IPS-18a (cell line): ENCODE measurements at regions not wholly inside any gene's neighbourhood (a gene's known extent, or its start where the extent isn't known, plus 50 kb on each side); places are given as distances from the start of the nearest gene placed in this dataset.

Source experiments
- H3K27ac ChIP-seq: one replicate; pipeline ENCODE4 v1.5.1; 2013; ENCODE audit warnings: low read length
- H3K27me3 ChIP-seq: one replicate; pipeline ENCODE4 v1.6.1; 2013; ENCODE audit warnings: mild to moderate bottlenecking, low read length; ENCODE audit not compliant: control insufficient read depth, insufficient read depth
- H3K36me3 ChIP-seq: one replicate; pipeline ENCODE4 v1.6.1; 2013; ENCODE audit warnings: low read depth, low read length; ENCODE audit not compliant: control insufficient read depth
- H3K4me1 ChIP-seq: one replicate; pipeline ENCODE4 v1.6.1; 2013; ENCODE audit warnings: low read depth, low read length; ENCODE audit not compliant: control insufficient read depth
- H3K4me3 ChIP-seq: one replicate; pipeline ENCODE4 v1.5.1; 2013; ENCODE audit warnings: low read length
- H3K9ac ChIP-seq: one replicate; pipeline ENCODE4 v1.6.1; 2013; ENCODE audit warnings: mild to moderate bottlenecking, low read length, moderate library complexity
- H3K9me3 ChIP-seq: one replicate; pipeline ENCODE4 v1.6.1; 2013; ENCODE audit warnings: low read depth, low read length; ENCODE audit not compliant: control insufficient read depth

DNA sequence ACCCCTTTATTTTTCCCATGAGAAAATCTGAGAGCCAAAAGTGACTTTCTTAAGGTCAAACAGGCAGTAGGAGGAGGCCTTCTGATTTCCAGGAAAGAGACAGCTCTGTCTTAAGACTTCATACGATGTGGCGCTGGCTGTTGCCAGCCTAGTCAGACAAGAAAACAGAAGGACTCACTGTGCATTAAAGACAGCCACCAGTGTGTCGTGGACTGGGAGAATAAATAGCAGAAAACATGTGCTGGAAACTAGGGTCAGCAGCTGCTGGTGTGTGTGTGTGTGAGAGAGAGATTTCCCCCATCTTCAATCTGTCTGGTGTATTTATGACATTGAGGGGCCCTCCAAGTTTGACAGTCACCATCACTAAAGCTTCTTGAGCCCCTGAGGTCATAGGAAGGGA, 708.6 kb upstream of the TMEM132C start:
- peaks cover 19% of the 10 kb centered on the region for H3K9me3 ChIP-seq
- H3K4me3 ChIP-seq, result no peak overlapping the region
- no peak overlapping the region for H3K27ac ChIP-seq
- no peaks in the 10 kb centered on the region for H3K27me3 ChIP-seq
- H3K9ac ChIP-seq, result no peak overlapping the region
- no peaks in the 10 kb centered on the region for H3K36me3 ChIP-seq
- no peaks in the 10 kb centered on the region for H3K4me1 ChIP-seq

DNA sequence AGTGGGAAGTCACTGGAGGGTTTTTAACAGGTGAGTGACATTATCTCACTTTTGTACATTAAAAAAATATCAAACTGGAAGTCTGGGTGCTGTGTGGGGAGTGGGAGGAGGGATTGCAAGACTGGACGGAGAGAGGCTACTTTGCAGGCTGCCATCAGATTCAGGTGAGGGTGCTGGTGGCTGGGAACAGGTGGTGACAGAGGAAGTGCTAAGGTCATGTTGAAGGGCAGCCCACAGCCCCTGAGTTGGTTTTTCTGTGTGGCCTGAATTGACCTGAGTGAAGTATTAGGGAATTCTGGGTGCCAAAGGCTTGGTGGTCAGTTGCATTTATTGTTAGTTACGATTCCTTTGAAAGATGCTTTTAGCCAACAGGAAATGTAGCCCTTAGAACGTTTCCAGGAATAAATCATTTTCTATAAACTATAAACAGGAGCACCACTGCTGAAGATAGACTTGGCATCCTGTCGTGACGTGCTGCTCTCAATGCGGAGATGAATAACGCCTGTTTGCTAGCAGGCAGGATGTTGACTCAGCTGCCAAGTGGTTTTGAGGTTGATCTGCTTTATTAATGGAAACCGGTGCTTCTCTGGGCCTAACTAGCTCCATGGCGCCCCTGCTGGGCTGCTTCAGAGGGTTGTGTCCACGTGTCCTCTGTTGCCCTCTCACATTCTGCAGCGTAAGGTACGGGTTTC, 707.5 kb upstream of the TMEM132C start:
- no peak overlapping the region for H3K27ac ChIP-seq
- H3K9ac ChIP-seq, result no peak overlapping the region
- no peak overlapping the region for H3K4me3 ChIP-seq
- no peaks in the 10 kb centered on the region for H3K36me3 ChIP-seq
- H3K9me3 ChIP-seq, result peaks cover 16% of the 10 kb centered on the region
- H3K4me1 ChIP-seq, result no peaks in the 10 kb centered on the region
- H3K27me3 ChIP-seq, result no peaks in the 10 kb centered on the region

DNA sequence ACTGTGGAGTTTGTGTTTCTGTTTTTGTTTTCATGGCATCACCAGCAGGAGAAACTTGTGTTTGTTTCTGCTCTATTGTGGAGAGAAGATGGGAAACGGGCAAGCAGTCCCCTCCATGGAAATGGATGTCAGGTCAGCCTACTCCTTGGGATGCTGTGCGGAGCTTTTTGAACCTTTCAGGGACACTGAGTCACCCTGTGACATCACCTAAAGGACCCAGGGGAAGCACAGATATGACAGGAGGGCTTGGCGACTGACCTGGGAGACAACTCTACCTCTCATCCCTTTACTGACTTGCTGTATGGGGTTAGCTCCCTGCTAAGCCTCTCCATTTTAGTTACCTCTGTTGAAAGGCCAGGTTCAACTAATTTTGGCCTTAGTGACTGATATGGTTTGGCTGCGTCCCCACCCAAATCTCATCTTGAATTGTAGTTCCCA, 706.9 kb upstream of the TMEM132C start:
- no peak overlapping the region for H3K9ac ChIP-seq

DNA sequence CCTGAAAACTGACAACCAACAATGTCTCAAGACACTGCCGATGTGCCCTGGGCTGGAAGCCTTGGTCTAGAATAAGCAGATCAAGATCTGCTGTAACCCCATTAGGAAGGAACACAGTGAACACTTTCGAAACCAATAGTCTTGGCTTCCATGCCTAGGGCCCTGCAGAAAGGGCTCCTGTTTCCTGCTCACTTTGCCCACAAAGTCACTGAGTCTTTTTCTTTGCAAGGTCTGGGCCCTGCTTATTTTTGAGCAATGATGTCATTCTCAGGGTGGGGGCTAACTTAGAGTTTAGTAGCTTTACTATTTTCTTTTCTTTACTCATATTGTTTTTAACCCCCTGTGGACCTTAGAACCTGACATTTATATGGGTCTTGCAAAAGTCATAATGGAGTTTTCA, 704.2 kb upstream of the TMEM132C start:
- H3K36me3 ChIP-seq, result no peaks in the 10 kb centered on the region
- no peaks in the 10 kb centered on the region for H3K4me1 ChIP-seq
- H3K9ac ChIP-seq, result no peak overlapping the region
- H3K27ac ChIP-seq, result no peak overlapping the region
- no peaks in the 10 kb centered on the region for H3K27me3 ChIP-seq
- H3K9me3 ChIP-seq, result peaks cover 5% of the 10 kb centered on the region
- H3K4me3 ChIP-seq, result no peak overlapping the region

More for the DNA sequence above, 706.9 kb upstream of the TMEM132C start:
- H3K36me3 ChIP-seq, result no peaks in the 10 kb centered on the region
- peaks cover 16% of the 10 kb centered on the region for H3K9me3 ChIP-seq
- no peak overlapping the region for H3K27ac ChIP-seq
- no peak overlapping the region for H3K4me3 ChIP-seq
- H3K4me1 ChIP-seq, result no peaks in the 10 kb centered on the region
- H3K27me3 ChIP-seq, result no peaks in the 10 kb centered on the region

DNA sequence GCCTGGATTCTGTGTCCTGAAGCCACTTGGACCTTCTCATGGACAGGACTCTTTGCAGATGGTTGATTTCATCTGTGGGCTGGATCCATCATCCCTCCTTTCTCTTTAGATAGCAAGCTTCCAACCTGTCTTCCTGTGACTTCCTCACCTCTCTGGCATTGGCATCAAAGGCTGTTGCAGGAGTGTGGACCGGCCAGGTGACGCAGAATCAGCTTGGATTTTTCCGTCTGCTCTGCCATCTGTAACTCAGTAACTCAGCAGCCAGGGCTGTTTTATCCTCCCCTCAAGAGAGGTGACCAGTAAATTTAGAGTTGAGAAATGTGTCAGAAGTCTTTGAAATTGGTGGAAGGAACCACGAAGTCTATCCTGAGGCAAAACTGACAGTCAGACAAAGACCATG, 701.7 kb upstream of the TMEM132C start:
- peaks cover 5% of the 10 kb centered on the region for H3K9me3 ChIP-seq
- H3K27me3 ChIP-seq, result no peaks in the 10 kb centered on the region
- no peak overlapping the region for H3K9ac ChIP-seq
- H3K27ac ChIP-seq, result no peak overlapping the region
- H3K36me3 ChIP-seq, result no peaks in the 10 kb centered on the region
- no peak overlapping the region for H3K4me3 ChIP-seq
- H3K4me1 ChIP-seq, result no peaks in the 10 kb centered on the region

DNA sequence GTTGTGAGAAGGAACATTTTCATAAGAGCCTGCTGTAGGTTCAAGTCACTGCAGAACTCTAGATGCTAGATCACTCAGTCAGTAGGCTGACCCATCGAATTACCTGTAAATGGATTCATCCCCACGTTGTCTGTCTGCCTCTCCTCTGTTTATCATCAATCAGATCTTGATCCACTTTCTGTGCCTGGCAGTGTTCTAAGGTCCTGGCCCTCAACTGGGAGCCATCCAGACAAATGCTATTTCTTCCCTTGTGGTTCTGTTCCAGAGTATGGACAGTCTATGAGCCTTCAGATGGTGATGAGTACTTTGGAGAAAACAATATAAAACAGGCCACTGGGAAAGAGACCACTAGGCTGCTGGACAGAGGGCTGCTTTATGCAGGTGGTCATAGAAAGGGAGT, 699.4 kb upstream of the TMEM132C start:
- H3K27ac ChIP-seq, result no peak overlapping the region
- H3K4me1 ChIP-seq, result no peaks in the 10 kb centered on the region
- no peaks in the 10 kb centered on the region for H3K9me3 ChIP-seq
- H3K9ac ChIP-seq, result no peak overlapping the region
- H3K27me3 ChIP-seq, result no peaks in the 10 kb centered on the region
- no peak overlapping the region for H3K4me3 ChIP-seq
- H3K36me3 ChIP-seq, result no peaks in the 10 kb centered on the region

DNA sequence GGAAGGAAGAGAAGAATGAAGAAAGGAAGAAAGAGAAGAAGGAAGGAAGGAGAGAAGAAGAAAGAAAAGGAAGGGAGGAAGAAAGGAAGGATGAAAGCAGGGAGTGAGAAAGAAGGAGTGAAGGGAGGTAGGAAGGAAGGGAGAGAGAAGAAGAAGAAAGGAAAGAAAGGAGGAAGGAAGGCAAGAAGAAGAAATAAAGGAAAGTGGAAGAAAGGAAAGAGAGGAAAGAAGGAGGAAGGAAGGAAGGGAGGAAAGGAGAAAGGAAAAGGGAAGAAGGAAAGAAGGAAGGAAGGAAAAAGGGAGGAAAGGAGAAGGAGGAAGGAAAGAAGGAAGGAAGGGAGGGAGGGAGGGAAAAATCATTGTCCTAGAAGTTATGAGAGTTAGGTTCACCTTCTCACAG, 696.6 kb upstream of the TMEM132C start:
- Histone ChIP-seq H3K4me3 (no peak overlapping the region), H3K9ac (no peak overlapping the region), H3K27ac (no peak overlapping the region), H3K27me3 (no peaks in the 10 kb centered on the region), H3K36me3 (no peaks in the 10 kb centered on the region), H3K9me3 (peaks cover 8% of the 10 kb centered on the region), H3K4me1 (no peaks in the 10 kb centered on the region)

DNA sequence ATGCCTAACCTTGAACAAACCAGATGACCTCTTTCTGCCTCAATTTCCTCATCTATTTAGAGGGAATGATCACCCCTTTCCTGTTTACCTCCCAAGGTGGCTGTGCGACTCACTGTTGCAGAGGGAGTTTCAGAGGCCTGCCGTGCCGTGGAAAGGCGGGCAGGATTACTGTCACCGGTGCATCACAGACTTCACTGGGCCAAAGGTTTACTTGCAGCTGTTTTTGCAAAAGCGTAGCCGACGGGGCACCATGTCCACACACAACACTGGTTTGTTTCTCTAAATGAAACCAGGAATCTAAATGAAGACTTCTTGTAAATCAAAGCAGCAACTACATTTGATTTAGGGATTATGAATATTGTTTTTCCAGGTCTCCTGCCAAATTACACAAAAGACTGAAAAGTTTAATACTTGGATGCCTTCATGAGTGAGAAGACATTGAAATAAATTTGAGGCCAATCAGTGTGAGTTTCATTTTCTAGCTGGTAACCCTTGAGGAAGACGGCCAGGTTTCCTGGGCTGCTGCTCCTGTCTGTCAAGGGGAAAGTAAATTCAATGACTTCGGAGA, 696.1 kb upstream of the TMEM132C start:
- Histone ChIP-seq H3K27ac (no peak overlapping the region), H3K9ac (no peak overlapping the region)

DNA sequence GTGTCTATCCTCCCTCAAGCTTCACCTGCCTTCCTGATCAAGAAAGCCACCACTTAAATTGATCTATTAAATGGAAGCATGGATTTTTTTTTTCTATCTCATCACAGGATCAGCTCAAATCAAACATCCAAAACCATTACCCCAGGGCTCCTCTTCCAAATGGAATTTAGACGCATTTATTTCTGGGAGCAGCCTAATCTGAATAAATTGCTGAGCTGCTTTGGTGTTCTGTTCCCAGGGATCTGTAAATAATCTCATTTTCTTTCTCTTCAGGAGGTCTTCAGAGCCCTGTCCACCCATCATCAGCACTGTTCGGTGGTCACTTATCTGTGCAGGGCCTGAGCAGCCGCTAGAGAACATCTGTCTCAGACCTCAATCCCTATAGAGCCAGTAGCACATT, 695.4 kb upstream of the TMEM132C start:
- Histone ChIP-seq H3K27me3 (no peaks in the 10 kb centered on the region), H3K27ac (no peak overlapping the region), H3K36me3 (no peaks in the 10 kb centered on the region), H3K4me1 (no peaks in the 10 kb centered on the region), H3K9ac (no peak overlapping the region), H3K9me3 (peaks cover 8% of the 10 kb centered on the region), H3K4me3 (no peak overlapping the region)

More for the DNA sequence above, 696.1 kb upstream of the TMEM132C start:
- no peaks in the 10 kb centered on the region for H3K4me1 ChIP-seq
- H3K9me3 ChIP-seq, result peaks cover 8% of the 10 kb centered on the region
- no peaks in the 10 kb centered on the region for H3K27me3 ChIP-seq
- H3K4me3 ChIP-seq, result no peak overlapping the region
- H3K36me3 ChIP-seq, result no peaks in the 10 kb centered on the region

DNA sequence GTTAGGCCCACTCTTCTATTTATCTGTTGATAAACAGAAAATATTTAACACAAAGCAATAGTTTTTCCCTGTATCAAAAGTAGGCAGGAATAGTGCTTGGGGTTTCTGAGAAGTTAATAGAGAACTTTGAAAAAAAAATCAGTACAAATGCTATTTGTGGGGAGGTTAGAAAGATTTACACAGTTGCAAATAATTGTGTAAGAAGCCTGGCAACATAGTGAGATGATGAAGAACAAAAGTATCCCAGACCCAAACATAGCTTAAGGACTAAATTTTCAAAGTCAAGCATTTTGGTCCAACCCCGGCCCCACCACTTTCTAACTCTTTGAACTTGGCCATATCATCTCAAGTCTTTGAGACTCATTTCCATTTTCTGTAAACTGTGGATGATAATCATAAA, 687.5 kb upstream of the TMEM132C start:
- H3K27me3 ChIP-seq, result no peaks in the 10 kb centered on the region
- H3K9me3 ChIP-seq, result peaks cover 12% of the 10 kb centered on the region
- H3K4me3 ChIP-seq, result no peak overlapping the region
- H3K36me3 ChIP-seq, result no peaks in the 10 kb centered on the region
- H3K4me1 ChIP-seq, result no peaks in the 10 kb centered on the region
- H3K27ac ChIP-seq, result no peak overlapping the region
- no peak overlapping the region for H3K9ac ChIP-seq

DNA sequence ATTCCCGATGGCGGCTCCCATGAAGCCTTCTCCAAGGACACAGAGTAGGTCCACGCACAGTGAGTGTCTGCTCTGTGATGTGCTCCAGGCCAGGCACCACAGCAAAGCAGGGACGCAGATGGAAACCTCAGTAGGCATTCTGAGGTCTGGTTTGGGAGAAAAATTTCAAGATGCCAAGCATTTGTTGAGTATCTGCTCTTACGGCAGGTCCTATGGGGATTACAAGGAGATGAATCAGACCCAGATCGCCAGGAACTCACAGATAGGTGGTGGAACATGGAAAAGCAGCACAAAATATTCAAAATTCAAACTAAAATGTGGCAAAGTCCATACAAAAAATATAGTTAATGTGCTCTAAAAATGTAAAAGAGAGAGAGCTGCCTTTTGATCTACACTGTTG, 684.9 kb upstream of the TMEM132C start:
- H3K9me3 ChIP-seq, result peaks cover 12% of the 10 kb centered on the region
- H3K4me3 ChIP-seq, result no peak overlapping the region
- H3K27ac ChIP-seq, result no peak overlapping the region
- no peaks in the 10 kb centered on the region for H3K27me3 ChIP-seq
- H3K36me3 ChIP-seq, result no peaks in the 10 kb centered on the region
- H3K4me1 ChIP-seq, result no peaks in the 10 kb centered on the region
- no peak overlapping the region for H3K9ac ChIP-seq

DNA sequence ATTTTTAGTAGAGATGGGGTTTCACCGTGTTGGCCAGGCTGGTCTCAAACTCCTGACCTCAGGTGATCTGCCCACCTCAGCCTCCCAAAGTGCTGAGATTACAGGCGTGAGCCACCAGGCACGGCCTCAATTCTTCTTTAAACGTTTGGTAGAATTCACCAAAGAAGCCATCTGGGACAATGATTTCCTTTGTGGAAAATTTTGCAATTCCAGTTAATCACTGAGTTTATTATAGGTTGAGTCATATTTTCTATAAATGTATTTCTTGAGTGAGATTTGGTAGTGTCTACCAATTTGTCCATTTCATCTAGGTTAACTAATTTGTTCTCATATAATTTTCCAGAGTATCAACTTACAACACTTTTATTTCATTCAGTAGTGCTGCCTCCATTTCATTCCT, 683.9 kb upstream of the TMEM132C start:
- H3K36me3 ChIP-seq, result no peaks in the 10 kb centered on the region
- H3K4me3 ChIP-seq, result no peak overlapping the region
- peaks cover 11% of the 10 kb centered on the region for H3K9me3 ChIP-seq
- peaks cover 5% of the 10 kb centered on the region for H3K4me1 ChIP-seq
- H3K27ac ChIP-seq, result no peak overlapping the region
- no peaks in the 10 kb centered on the region for H3K27me3 ChIP-seq
- no peak overlapping the region for H3K9ac ChIP-seq
